ENCODE measurements at regions not wholly inside any gene's neighbourhood (a gene's known extent, or its start where the extent isn't known, plus 50 kb on each side); places are given as distances from the start of the nearest gene placed in this dataset.
A peak's percentile ranks its signal among the peaks of the same experiment; 100 is the strongest.

- no peak for DNase-seq (ENCODE audit: extremely low read depth in 1 of 11, low read depth in 9 of 11, low spot score in 4 of 11)
Observed at GRCh38 chr2:18398833-18399232, 161.6 kb downstream of the RDH14 start.

GRCh38 chr2:18396329-18397010 is 164.0 kb downstream of the RDH14 start:
- no peak for DNase-seq (ENCODE audit: extremely low read depth in 1 of 11, low read depth in 9 of 11, low spot score in 4 of 11)

- DNase-seq (ENCODE audit: extremely low read depth in 1 of 11, low read depth in 9 of 11, low spot score in 4 of 11) = no peak
Observed at GRCh38 chr2:18395555-18395954, 164.9 kb downstream of the RDH14 start.

GRCh38 chr2:18387441-18388206 is 172.8 kb downstream of the RDH14 start:
- DNase-seq (ENCODE audit: extremely low read depth in 1 of 11, low read depth in 9 of 11, low spot score in 4 of 11) = peak; percentile 49 to 77 (median 69)

- no peak for DNase-seq (ENCODE audit: extremely low read depth in 1 of 11, low read depth in 9 of 11, low spot score in 4 of 11)
Observed at GRCh38 chr2:18384242-18384641, 176.2 kb downstream of the RDH14 start.

GRCh38 chr2:18381386-18381785 is 179.1 kb downstream of the RDH14 start:
- no peak for DNase-seq (ENCODE audit: extremely low read depth in 1 of 11, low read depth in 9 of 11, low spot score in 4 of 11)

- no peak for DNase-seq (ENCODE audit: extremely low read depth in 1 of 11, low read depth in 9 of 11, low spot score in 4 of 11)
Observed at GRCh38 chr2:18380321-18380720, 180.1 kb downstream of the RDH14 start.

- no peak for DNase-seq (ENCODE audit: extremely low read depth in 1 of 11, low read depth in 9 of 11, low spot score in 4 of 11)
Observed at GRCh38 chr2:18379870-18380269, 180.6 kb downstream of the RDH14 start.

- DNase-seq (ENCODE audit: extremely low read depth in 1 of 11, low read depth in 9 of 11, low spot score in 4 of 11) = peak in 5 of 11 donors; percentile 33 to 53 (median 36)
Observed at GRCh38 chr2:18378020-18378653, 182.3 kb downstream of the RDH14 start.

GRCh38 chr2:18376936-18377335 is 183.5 kb downstream of the RDH14 start:
- DNase-seq (ENCODE audit: extremely low read depth in 1 of 11, low read depth in 9 of 11, low spot score in 4 of 11) = no peak

- DNase-seq (ENCODE audit: extremely low read depth in 1 of 11, low read depth in 9 of 11, low spot score in 4 of 11) = no peak
Observed at GRCh38 chr2:18373664-18374063, 186.8 kb downstream of the RDH14 start.

- DNase-seq (ENCODE audit: extremely low read depth in 1 of 11, low read depth in 9 of 11, low spot score in 4 of 11) = no peak
Observed at GRCh38 chr2:18373081-18373480, 187.4 kb downstream of the RDH14 start.

GRCh38 chr2:18372641-18373040 is 187.8 kb downstream of the RDH14 start:
- DNase-seq (ENCODE audit: extremely low read depth in 1 of 11, low read depth in 9 of 11, low spot score in 4 of 11) = peak in 5 of 11 donors; percentile 15 to 41 (median 23)

- no peak for DNase-seq (ENCODE audit: extremely low read depth in 1 of 11, low read depth in 9 of 11, low spot score in 4 of 11)
Observed at GRCh38 chr2:18369760-18370159, 190.7 kb downstream of the RDH14 start.

GRCh38 chr2:18368008-18368407 is 192.4 kb downstream of the RDH14 start:
- no peak for DNase-seq (ENCODE audit: extremely low read depth in 1 of 11, low read depth in 9 of 11, low spot score in 4 of 11)

GRCh38 chr2:18365342-18365741 is 195.1 kb downstream of the RDH14 start:
- no peak for DNase-seq (ENCODE audit: extremely low read depth in 1 of 11, low read depth in 9 of 11, low spot score in 4 of 11)

- DNase-seq (ENCODE audit: extremely low read depth in 1 of 11, low read depth in 9 of 11, low spot score in 4 of 11) = no peak
Observed at GRCh38 chr2:18363348-18363747, 197.1 kb downstream of the RDH14 start.

- DNase-seq (ENCODE audit: extremely low read depth in 1 of 11, low read depth in 9 of 11, low spot score in 4 of 11) = no peak
Observed at GRCh38 chr2:18362696-18363095, 197.8 kb downstream of the RDH14 start.

- no peak for DNase-seq (ENCODE audit: extremely low read depth in 1 of 11, low read depth in 9 of 11, low spot score in 4 of 11)
Observed at GRCh38 chr2:18357537-18357936, 202.9 kb downstream of the RDH14 start.

- no peak for DNase-seq (ENCODE audit: extremely low read depth in 1 of 11, low read depth in 9 of 11, low spot score in 4 of 11)
Observed at GRCh38 chr2:18356676-18357075, 203.8 kb downstream of the RDH14 start.

Data from renal cortex interstitium (tissue), 11 donors.